ENCODE measurements at regions not wholly inside any gene's neighbourhood (a gene's known extent, or its start where the extent isn't known, plus 50 kb on each side); places are given as distances from the start of the nearest gene placed in this dataset.

GRCh38 chr17:77033892-77034404, 106.8 kb upstream of the SEC14L1 start:
- Histone ChIP-seq H3K36me3 (ENCODE audit: insufficient read depth, low read length) (no peaks in the 10 kb centered on the region), H4K20me1 (ENCODE audit: insufficient read depth, low read length) (no peaks in the 10 kb centered on the region), H3K4me3 (ENCODE audit: low read depth in 1 of 2, low read length in 2 of 2) (no peak overlapping the region), H3K27me3 (ENCODE audit: insufficient read depth, low read length, poor library complexity) (no peaks in the 10 kb centered on the region), H3K9me3 (ENCODE audit: insufficient read depth, low read length, severe bottlenecking) (peaks cover 9% of the 10 kb centered on the region), H3K4me2 (ENCODE audit: insufficient read depth, low read length) (no peak overlapping the region), H2AFZ (ENCODE audit: low read depth, low read length) (no peak overlapping the region), H3K9ac (ENCODE audit: low read depth, low read length) (no peak overlapping the region), H3K27ac (ENCODE audit: low read length) (no peak overlapping the region), H3K4me1 (ENCODE audit: insufficient read depth, low read length) (no peaks in the 10 kb centered on the region), H3K79me2 (ENCODE audit: insufficient read depth, low read length) (no peaks in the 10 kb centered on the region)
- DNase-seq (no peak), ATAC-seq (ENCODE audit: insufficient read depth, low read depth) (no peak)
- TF ChIP-seq EZH2 (IDR thresholded peaks at IDR 0.05; ENCODE audit: borderline replicate concordance, low read depth, low read length, severe bottlenecking), result no peak
- TF ChIP-seq, protein P1, sequence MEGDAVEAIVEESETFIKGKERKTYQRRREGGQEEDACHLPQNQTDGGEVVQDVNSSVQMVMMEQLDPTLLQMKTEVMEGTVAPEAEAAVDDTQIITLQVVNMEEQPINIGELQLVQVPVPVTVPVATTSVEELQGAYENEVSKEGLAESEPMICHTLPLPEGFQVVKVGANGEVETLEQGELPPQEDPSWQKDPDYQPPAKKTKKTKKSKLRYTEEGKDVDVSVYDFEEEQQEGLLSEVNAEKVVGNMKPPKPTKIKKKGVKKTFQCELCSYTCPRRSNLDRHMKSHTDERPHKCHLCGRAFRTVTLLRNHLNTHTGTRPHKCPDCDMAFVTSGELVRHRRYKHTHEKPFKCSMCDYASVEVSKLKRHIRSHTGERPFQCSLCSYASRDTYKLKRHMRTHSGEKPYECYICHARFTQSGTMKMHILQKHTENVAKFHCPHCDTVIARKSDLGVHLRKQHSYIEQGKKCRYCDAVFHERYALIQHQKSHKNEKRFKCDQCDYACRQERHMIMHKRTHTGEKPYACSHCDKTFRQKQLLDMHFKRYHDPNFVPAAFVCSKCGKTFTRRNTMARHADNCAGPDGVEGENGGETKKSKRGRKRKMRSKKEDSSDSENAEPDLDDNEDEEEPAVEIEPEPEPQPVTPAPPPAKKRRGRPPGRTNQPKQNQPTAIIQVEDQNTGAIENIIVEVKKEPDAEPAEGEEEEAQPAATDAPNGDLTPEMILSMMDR (IDR thresholded peaks at IDR 0.05; ENCODE audit: borderline replicate concordance, extremely low read depth, low read length, poor library complexity, severe bottlenecking), result no peak

- ATAC-seq (ENCODE audit: insufficient read depth, low read depth) (no peak), DNase-seq (no peak)
- Histone ChIP-seq H3K9ac (ENCODE audit: low read depth, low read length) (no peak overlapping the region), H3K27me3 (ENCODE audit: insufficient read depth, low read length, poor library complexity) (no peaks in the 10 kb centered on the region), H3K36me3 (ENCODE audit: insufficient read depth, low read length) (no peaks in the 10 kb centered on the region), H3K9me3 (ENCODE audit: insufficient read depth, low read length, severe bottlenecking) (peaks cover 9% of the 10 kb centered on the region), H4K20me1 (ENCODE audit: insufficient read depth, low read length) (no peaks in the 10 kb centered on the region), H3K4me2 (ENCODE audit: insufficient read depth, low read length) (no peak overlapping the region), H3K4me1 (ENCODE audit: insufficient read depth, low read length) (no peaks in the 10 kb centered on the region), H3K27ac (ENCODE audit: low read length) (no peak overlapping the region), H2AFZ (ENCODE audit: low read depth, low read length) (no peak overlapping the region), H3K4me3 (ENCODE audit: low read depth in 1 of 2, low read length in 2 of 2) (no peak overlapping the region), H3K79me2 (ENCODE audit: insufficient read depth, low read length) (no peaks in the 10 kb centered on the region)
- TF ChIP-seq, protein P1 (IDR thresholded peaks at IDR 0.05; ENCODE audit: borderline replicate concordance, extremely low read depth, low read length, poor library complexity, severe bottlenecking), result no peak
- no peak for TF ChIP-seq EZH2 (IDR thresholded peaks at IDR 0.05; ENCODE audit: borderline replicate concordance, low read depth, low read length, severe bottlenecking)
Measured at GRCh38 chr17:77034677-77035424, 105.9 kb upstream of the SEC14L1 start.

DNA sequence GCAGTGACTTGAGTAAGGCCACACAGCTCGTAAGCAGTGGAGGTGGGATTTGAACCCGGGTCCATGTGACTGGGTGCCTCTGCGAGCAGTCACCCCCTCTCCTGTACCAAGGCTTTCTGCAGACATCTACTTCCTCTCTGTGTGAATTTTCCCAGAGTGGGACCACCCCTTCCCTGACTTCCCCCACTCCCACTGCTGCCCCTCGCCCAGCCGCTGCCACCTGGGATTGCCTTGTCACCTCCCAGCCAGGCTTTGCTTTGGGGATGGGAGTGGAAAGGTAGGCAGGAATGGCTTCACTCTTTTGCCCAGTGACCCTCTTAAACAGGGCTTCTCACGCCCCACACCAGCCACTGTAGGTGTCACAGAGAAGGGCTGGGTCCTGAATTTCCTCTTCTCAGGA, 105.2 kb upstream of the SEC14L1 start:
- DNase-seq (no peak), ATAC-seq (ENCODE audit: insufficient read depth, low read depth) (no peak)
- no peak overlapping the region for H2AFZ ChIP-seq (ENCODE audit: low read depth, low read length)
- H3K9me3 ChIP-seq (ENCODE audit: insufficient read depth, low read length, severe bottlenecking), result peaks cover 9% of the 10 kb centered on the region
- no peak overlapping the region for H3K9ac ChIP-seq (ENCODE audit: low read depth, low read length)
- H3K79me2 ChIP-seq (ENCODE audit: insufficient read depth, low read length), result no peaks in the 10 kb centered on the region
- TF ChIP-seq EZH2 (IDR thresholded peaks at IDR 0.05; ENCODE audit: borderline replicate concordance, low read depth, low read length, severe bottlenecking), result no peak
- TF ChIP-seq, protein P1 (IDR thresholded peaks at IDR 0.05; ENCODE audit: borderline replicate concordance, extremely low read depth, low read length, poor library complexity, severe bottlenecking), result no peak
- no peak overlapping the region for H3K27ac ChIP-seq (ENCODE audit: low read length)
- no peak overlapping the region for H3K4me3 ChIP-seq (ENCODE audit: low read depth in 1 of 2, low read length in 2 of 2)
- no peaks in the 10 kb centered on the region for H4K20me1 ChIP-seq (ENCODE audit: insufficient read depth, low read length)
- H3K4me1 ChIP-seq (ENCODE audit: insufficient read depth, low read length), result no peaks in the 10 kb centered on the region
- H3K4me2 ChIP-seq (ENCODE audit: insufficient read depth, low read length), result no peak overlapping the region
- H3K36me3 ChIP-seq (ENCODE audit: insufficient read depth, low read length), result no peaks in the 10 kb centered on the region
- no peaks in the 10 kb centered on the region for H3K27me3 ChIP-seq (ENCODE audit: insufficient read depth, low read length, poor library complexity)
